IMR-90 (cell line): ENCODE measurements at regions not wholly inside any gene's neighbourhood (a gene's known extent, or its start where the extent isn't known, plus 50 kb on each side); places are given as distances from the start of the nearest gene placed in this dataset.

Experiments used
- ATAC-seq: fragments of 200-7000 bp; cut with Tn5 transposase; 2 replicates; pipeline ENCODE4 v1.9.1; 2020; ENCODE audit warnings: low read depth, mild to moderate bottlenecking, moderate library complexity
- BruUV-seq: library from RNA; stranded (reverse); fragments of 400-500 nt; replicated peaks from 2 replicates; lab custom pipeline; 2021; lab: Mats Ljungman, UMichigan
- CTCF ChIA-PET: fragments of 300-600 bp; formaldehyde crosslinking; extraction: SDS; loops from one replicate; lab custom pipeline; 2021; ENCODE audit warnings: antibody characterized with exemption; lab: Yijun Ruan, JAX
- POLR2A ChIA-PET: fragments of 300-600 bp; sonication (Branson Sonifier 250); formaldehyde crosslinking; loops from one replicate; lab custom pipeline; 2022; ENCODE audit warnings: antibody characterized with exemption; ENCODE audit not compliant: unreplicated experiment; lab: Charles Lee
- DNase-seq: peaks from one replicate; pipeline ENCODE4 v3.0.0; 2013
- H2AFZ ChIP-seq: replicated peaks from 2 replicates; pipeline ENCODE3; 2013; ENCODE audit warnings: low read length, mild to moderate bottlenecking; ENCODE audit not compliant: poor library complexity
- H2AK5ac ChIP-seq: 2 replicates; pipeline ENCODE4 v1.6.1; 2013; ENCODE audit warnings: low read depth, low read length, inconsistent platforms
- H2AK9ac ChIP-seq: replicated peaks from 2 replicates; pipeline ENCODE3; 2013; ENCODE audit warnings: mild to moderate bottlenecking, low read depth, low read length, moderate library complexity; ENCODE audit not compliant: poor library complexity
- H2BK120ac ChIP-seq: 2 replicates; pipeline ENCODE4 v1.6.1; 2013; ENCODE audit warnings: low read depth, low read length, inconsistent platforms
- H2BK15ac ChIP-seq: 3 replicates; pipeline ENCODE4 v1.6.1; 2013; ENCODE audit warnings: low read depth, low read length, inconsistent platforms
- H2BK20ac ChIP-seq: 2 replicates; pipeline ENCODE4 v1.6.1; 2013; ENCODE audit warnings: low read depth, mild to moderate bottlenecking, inconsistent platforms, low read length, moderate library complexity
- H2BK5ac ChIP-seq: 2 replicates; pipeline ENCODE4 v1.6.1; 2013; ENCODE audit warnings: mild to moderate bottlenecking, low read depth, low read length, inconsistent platforms; ENCODE audit not compliant: poor library complexity, severe bottlenecking
- H3K14ac ChIP-seq: replicated peaks from 2 replicates; pipeline ENCODE4 v1.6.1; 2013; ENCODE audit warnings: low read depth, low read length, inconsistent platforms
- H3K18ac ChIP-seq: 2 replicates; pipeline ENCODE4 v1.6.1; 2013; ENCODE audit warnings: low read depth, low read length, control low read depth
- H3K23ac ChIP-seq: 2 replicates; pipeline ENCODE4 v1.6.1; 2013; ENCODE audit warnings: low read depth, low read length, inconsistent platforms
- H3K27ac ChIP-seq: 2 replicates; pipeline ENCODE4 v1.5.1; 2013; ENCODE audit warnings: mild to moderate bottlenecking, control low read depth, low read length; ENCODE audit not compliant: insufficient read depth
- H3K27me3 ChIP-seq: 2 replicates; pipeline ENCODE4 v1.6.1; 2013; ENCODE audit warnings: low read length; ENCODE audit not compliant: control insufficient read depth, insufficient read depth
- H3K36me3 ChIP-seq: 2 replicates; pipeline ENCODE4 v1.6.1; 2013; ENCODE audit warnings: low read length, mixed read lengths; ENCODE audit not compliant: control insufficient read depth, insufficient read depth
- H3K4ac ChIP-seq: 2 replicates; pipeline ENCODE4 v1.6.1; 2013; ENCODE audit warnings: low read depth, low read length, inconsistent platforms
- H3K4me1 ChIP-seq: 2 replicates; pipeline ENCODE4 v1.6.1; 2013; ENCODE audit warnings: low read length, mixed read lengths; ENCODE audit not compliant: control insufficient read depth, insufficient read depth
- H3K4me2 ChIP-seq: 2 replicates; pipeline ENCODE4 v1.6.1; 2013; ENCODE audit warnings: low read depth, mild to moderate bottlenecking, control low read depth, low read length, moderate library complexity
- H3K4me3 ChIP-seq: 2 replicates; pipeline ENCODE4 v1.5.1; 2013; ENCODE audit warnings: low read depth, mild to moderate bottlenecking, control low read depth, low read length, moderate library complexity; ENCODE audit not compliant: insufficient read depth
- H3K56ac ChIP-seq: 2 replicates; pipeline ENCODE4 v1.6.1; 2013; ENCODE audit warnings: low read length, inconsistent platforms; ENCODE audit not compliant: insufficient read depth; ENCODE audit errors: extremely low read depth
- H3K79me1 ChIP-seq, 2 experiments: 2 replicates each; pipeline ENCODE4 v1.6.1; 2013; ENCODE audit warnings: low read length in 2 of 2, inconsistent platforms in 1 of 2, low read depth in 1 of 2
- H3K9ac ChIP-seq: 2 replicates; pipeline ENCODE4 v1.6.1; 2013; ENCODE audit warnings: low read depth, low read length, control low read depth
- H3K9me1 ChIP-seq: 2 replicates; pipeline ENCODE4 v1.6.1; 2013; ENCODE audit warnings: low read length, inconsistent platforms; ENCODE audit not compliant: insufficient read depth
- H3K9me3 ChIP-seq: 2 replicates; pipeline ENCODE4 v1.6.1; 2013; ENCODE audit warnings: low read length; ENCODE audit not compliant: control insufficient read depth, insufficient read depth
- H4K20me1 ChIP-seq: 2 replicates; pipeline ENCODE4 v1.6.1; 2013; ENCODE audit warnings: low read length, inconsistent platforms; ENCODE audit not compliant: insufficient read depth
- H4K5ac ChIP-seq: 2 replicates; pipeline ENCODE4 v1.6.1; 2013; ENCODE audit warnings: mild to moderate bottlenecking, low read depth, low read length, control low read depth
- H4K8ac ChIP-seq, 2 experiments: 2 replicates each; pipeline ENCODE4 v1.6.1; 2013; ENCODE audit warnings: low read depth in 2 of 2, low read length in 2 of 2, control low read depth in 1 of 2, inconsistent platforms in 1 of 2
- H4K91ac ChIP-seq: 2 replicates; pipeline ENCODE4 v1.6.1; 2013; ENCODE audit warnings: low read depth, low read length, inconsistent platforms; ENCODE audit not compliant: insufficient read depth
- BHLHE40 ChIP-seq: fragments of 150-350 bp; IDR thresholded peaks from 2 replicates; pipeline ENCODE4 v1.6.1; 2016; ENCODE audit warnings: mild to moderate bottlenecking, low read depth, low read length
- CHD1 ChIP-seq: IDR thresholded peaks from 2 replicates; pipeline ENCODE4 v1.6.1; 2012; ENCODE audit warnings: low read depth, low read length, improper control_type of control experiment
- CTCF ChIP-seq: conservative IDR thresholded peaks from 2 replicates; pipeline ENCODE4 v1.5.1; 2012; ENCODE audit warnings: mild to moderate bottlenecking, low read depth, low read length, improper control_type of control experiment
- FOS ChIP-seq: fragments of 150-350 bp; IDR thresholded peaks from 2 replicates; pipeline ENCODE4 v1.6.1; 2016; ENCODE audit warnings: low read depth, low read length
- RAD21 ChIP-seq: IDR thresholded peaks from 2 replicates; pipeline ENCODE4 v1.6.1; 2012; ENCODE audit warnings: low read length, improper control_type of control experiment
- USF2 ChIP-seq: fragments of 150-350 bp; IDR thresholded peaks from 2 replicates; pipeline ENCODE4 v1.6.1; 2017; ENCODE audit warnings: mild to moderate bottlenecking, antibody characterized with exemption, low read length, low read depth
- WGBS, 2 experiments: methylation state at CpG; one replicate each; pipeline versions ENCODE4 v1.1.5 to v1.1.7; 2013; ENCODE audit warnings: missing lambda C conversion rate in 2 of 2; ENCODE audit not compliant: insufficient read length in 1 of 2; ENCODE audit errors: extremely low coverage in 2 of 2; 5-methylcytosine and 5-hydroxymethylcytosine counted together
- dilution Hi-C: fragments of 300-500 bp; cut with HindIII; formaldehyde crosslinking; loops from one replicate; pipeline ENCODE4 v1.14.3; 2018; ENCODE audit warnings: low sequenced_read_pairs; ENCODE audit not compliant: unreplicated experiment
- in situ Hi-C: fragments of 300-500 bp; cut with MboI; formaldehyde crosslinking; loops from 3 replicates; pipeline ENCODE4 v1.14.3; 2019; ENCODE audit warnings: low sequenced_read_pairs, inconsistent platforms, mixed read lengths
- intact Hi-C: fragments of 100-400 bp; cut with micrococcal nuclease; formaldehyde crosslinking; loops from 2 replicates; pipeline ENCODE4 v1.10.0; 2022

- Histone ChIP-seq H3K4me3 (no peak overlapping the region), H4K91ac (no peak overlapping the region), H3K27ac (no peak overlapping the region), H4K8ac (no peak overlapping the region), H4K5ac (no peak overlapping the region), H3K27me3 (peaks cover 2% of the 10 kb centered on the region), H3K9me1 (no peaks in the 10 kb centered on the region), H3K4ac (no peak overlapping the region), H2BK5ac (no peak overlapping the region), H2AK5ac (no peak overlapping the region), H3K23ac (no peak overlapping the region), H4K20me1 (no peaks in the 10 kb centered on the region), H2BK15ac (no peak overlapping the region), H3K9ac (no peak overlapping the region), H2AFZ (no peak overlapping the region), H2BK20ac (no peak overlapping the region), H3K4me2 (no peak overlapping the region), H3K4me1 (no peaks in the 10 kb centered on the region), H3K36me3 (no peaks in the 10 kb centered on the region), H3K9me3 (no peaks in the 10 kb centered on the region), H3K56ac (no peak overlapping the region), H3K14ac (no peak overlapping the region), H2BK120ac (no peak overlapping the region), H3K18ac (no peak overlapping the region), H2AK9ac (no peak overlapping the region), H3K79me1 (no peaks in the 10 kb centered on the region)
- intact Hi-C loops (no loop called here), in situ Hi-C loops (no loop called here), dilution Hi-C loops (no loop called here)
- ATAC-seq, result no peak
- no peak for DNase-seq
- BruUV-seq, result no TSS peak
- TF ChIP-seq CTCF (no peak), USF2 (no peak), RAD21 (no peak), FOS (no peak), CHD1 (no peak), BHLHE40 (no peak)
- WGBS, 2 experiments, result no CpG with 5 or more reads among the region's 2 CpGs
- ChIA-PET CTCF (no interaction called here), POLR2A (no interaction called here)
These were observed 563.6 kb upstream of the ADAMTS9 start for GRCh38 chr3:65251375-65251774.
